GM12874 (cell line): ENCODE measurements at regions not wholly inside any gene's neighbourhood (a gene's known extent, or its start where the extent isn't known, plus 50 kb on each side); places are given as distances from the start of the nearest gene placed in this dataset.

ENCODE experiments used
- TF ChIP-seq, protein P1 (sequence below): IDR thresholded peaks from 2 replicates; pipeline ENCODE4 v1.5.1; 2011; ENCODE audit warnings: low read depth, mild to moderate bottlenecking, control low read depth, low read length, moderate library complexity; ENCODE audit not compliant: insufficient read depth

DNA sequence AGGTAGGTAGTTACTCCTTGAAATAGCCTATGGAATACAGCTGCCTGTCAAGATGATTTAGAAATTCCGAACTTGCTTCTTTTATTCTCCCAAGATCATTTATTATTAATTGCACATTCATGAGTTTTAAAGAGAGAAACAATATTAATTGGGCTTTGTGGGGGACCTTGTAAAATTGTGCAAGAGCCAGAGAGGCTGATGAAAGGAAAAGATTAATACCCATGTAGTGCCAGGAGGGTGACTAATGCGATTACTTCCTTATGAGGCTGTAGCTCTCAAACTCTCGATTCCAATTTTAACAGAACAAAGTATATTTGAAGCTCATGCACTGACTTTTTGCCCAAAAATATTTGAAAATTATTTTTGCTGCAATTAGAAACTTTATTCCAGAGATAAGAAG lies 423.8 kb upstream of the ID4 start:
- TF ChIP-seq, protein P1, sequence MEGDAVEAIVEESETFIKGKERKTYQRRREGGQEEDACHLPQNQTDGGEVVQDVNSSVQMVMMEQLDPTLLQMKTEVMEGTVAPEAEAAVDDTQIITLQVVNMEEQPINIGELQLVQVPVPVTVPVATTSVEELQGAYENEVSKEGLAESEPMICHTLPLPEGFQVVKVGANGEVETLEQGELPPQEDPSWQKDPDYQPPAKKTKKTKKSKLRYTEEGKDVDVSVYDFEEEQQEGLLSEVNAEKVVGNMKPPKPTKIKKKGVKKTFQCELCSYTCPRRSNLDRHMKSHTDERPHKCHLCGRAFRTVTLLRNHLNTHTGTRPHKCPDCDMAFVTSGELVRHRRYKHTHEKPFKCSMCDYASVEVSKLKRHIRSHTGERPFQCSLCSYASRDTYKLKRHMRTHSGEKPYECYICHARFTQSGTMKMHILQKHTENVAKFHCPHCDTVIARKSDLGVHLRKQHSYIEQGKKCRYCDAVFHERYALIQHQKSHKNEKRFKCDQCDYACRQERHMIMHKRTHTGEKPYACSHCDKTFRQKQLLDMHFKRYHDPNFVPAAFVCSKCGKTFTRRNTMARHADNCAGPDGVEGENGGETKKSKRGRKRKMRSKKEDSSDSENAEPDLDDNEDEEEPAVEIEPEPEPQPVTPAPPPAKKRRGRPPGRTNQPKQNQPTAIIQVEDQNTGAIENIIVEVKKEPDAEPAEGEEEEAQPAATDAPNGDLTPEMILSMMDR, result no peak

- TF ChIP-seq, protein P1, result no peak
These were observed 421.4 kb upstream of the ID4 start for GRCh38 chr6:19415605-19416326.

GRCh38 chr6:19416811-19417210 lies 420.4 kb upstream of the ID4 start:
- TF ChIP-seq, protein P1, result no peak

DNA sequence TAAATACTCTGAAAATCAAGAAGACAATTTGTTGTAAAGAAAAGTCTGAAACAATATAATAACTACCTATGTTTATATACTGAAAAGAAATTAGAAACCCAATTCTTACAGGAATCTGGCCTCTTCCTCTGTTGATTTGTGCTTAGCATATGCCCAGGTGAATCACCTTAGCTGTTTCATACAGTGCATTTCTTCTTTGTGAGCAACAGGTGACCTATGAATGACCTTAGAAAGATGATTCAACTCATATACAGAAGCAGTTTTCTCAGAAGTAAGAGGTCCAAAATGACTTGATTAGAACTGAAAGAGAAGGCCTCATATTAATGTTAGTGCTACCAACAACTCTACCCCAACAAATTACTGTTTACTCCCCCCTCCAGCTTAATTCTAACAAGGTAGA lies 419.5 kb upstream of the ID4 start:
- TF ChIP-seq, protein P1, result no peak

GRCh38 chr6:19424853-19425252 lies 412.3 kb upstream of the ID4 start:
- TF ChIP-seq, protein P1, result no peak

- TF ChIP-seq, protein P1, result no peak
These were observed 409.6 kb upstream of the ID4 start for GRCh38 chr6:19427548-19427947.

DNA sequence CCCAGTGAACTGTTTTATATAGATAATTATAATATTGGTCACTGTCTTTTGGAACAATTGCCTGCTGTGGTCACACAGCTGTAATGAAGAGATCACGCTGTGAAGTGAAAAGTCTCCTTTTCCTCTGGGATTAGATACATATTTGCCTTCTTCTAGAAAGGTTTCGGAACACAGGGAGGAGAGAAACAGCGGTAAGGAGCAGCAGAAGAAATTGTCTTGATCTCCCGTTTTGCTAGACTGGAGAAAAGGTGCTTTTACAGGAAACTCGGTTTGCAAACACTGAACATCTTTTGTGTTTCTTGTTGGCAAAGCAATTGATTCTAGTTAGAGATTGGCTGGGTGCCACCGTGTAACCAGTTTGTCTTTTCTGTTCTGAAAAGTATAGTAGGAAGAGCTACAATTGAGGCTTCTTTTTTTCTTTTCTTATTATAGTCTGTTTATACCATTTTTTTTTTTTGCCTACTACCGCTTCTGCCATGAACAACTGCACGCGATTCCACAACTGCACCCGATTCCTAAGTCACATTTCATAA lies 404.1 kb upstream of the ID4 start:
- TF ChIP-seq, protein P1, result no peak
